ENCODE measurements at regions not wholly inside any gene's neighbourhood (a gene's known extent, or its start where the extent isn't known, plus 50 kb on each side); places are given as distances from the start of the nearest gene placed in this dataset.

DNA sequence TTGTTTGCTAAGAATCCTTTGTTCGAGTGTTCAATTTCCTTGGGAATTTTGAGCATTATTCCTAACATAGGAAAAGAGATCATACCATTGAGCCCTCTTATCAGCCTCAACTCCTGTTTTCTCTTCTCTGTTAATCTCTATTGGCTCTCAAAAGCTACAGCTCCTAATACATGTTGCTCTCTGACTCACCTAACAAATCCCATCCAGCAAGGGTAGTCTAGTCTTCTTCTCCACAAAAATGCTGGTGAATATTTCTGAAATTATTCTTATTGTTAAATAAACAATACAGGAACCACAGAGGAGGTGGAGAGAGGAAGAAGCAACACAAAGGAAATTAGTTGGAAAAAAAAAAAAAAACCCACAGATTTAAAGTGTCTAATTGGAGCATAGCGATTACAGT is 325.8 kb upstream of the NAALADL2 start:
- no peak overlapping the region for H3K27ac ChIP-seq
- H3K9me3 ChIP-seq = no peaks in the 10 kb centered on the region
- in situ Hi-C loops (cut with MboI; ENCODE audit: low sequenced_read_pairs in 4 of 4) (no loop called here), intact Hi-C loops (cut with DNase I; ENCODE audit: low total_unique reads) (no loop called here)
- TF ChIP-seq, protein P1, sequence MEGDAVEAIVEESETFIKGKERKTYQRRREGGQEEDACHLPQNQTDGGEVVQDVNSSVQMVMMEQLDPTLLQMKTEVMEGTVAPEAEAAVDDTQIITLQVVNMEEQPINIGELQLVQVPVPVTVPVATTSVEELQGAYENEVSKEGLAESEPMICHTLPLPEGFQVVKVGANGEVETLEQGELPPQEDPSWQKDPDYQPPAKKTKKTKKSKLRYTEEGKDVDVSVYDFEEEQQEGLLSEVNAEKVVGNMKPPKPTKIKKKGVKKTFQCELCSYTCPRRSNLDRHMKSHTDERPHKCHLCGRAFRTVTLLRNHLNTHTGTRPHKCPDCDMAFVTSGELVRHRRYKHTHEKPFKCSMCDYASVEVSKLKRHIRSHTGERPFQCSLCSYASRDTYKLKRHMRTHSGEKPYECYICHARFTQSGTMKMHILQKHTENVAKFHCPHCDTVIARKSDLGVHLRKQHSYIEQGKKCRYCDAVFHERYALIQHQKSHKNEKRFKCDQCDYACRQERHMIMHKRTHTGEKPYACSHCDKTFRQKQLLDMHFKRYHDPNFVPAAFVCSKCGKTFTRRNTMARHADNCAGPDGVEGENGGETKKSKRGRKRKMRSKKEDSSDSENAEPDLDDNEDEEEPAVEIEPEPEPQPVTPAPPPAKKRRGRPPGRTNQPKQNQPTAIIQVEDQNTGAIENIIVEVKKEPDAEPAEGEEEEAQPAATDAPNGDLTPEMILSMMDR (IDR thresholded peaks at IDR 0.05 in 4 of 5, conservative IDR thresholded peaks at IDR 0.05 in 1 of 5) = no peak
- TF ChIP-seq POLR2A (IDR thresholded peaks at IDR 0.05) = no peak
- DNase-seq = no peak
- H3K36me3 ChIP-seq = no peaks in the 10 kb centered on the region
- no peak overlapping the region for H3K4me3 ChIP-seq
- H3K4me1 ChIP-seq = no peaks in the 10 kb centered on the region
- ATAC-seq = no peak
- H3K27me3 ChIP-seq = no peaks in the 10 kb centered on the region

DNA sequence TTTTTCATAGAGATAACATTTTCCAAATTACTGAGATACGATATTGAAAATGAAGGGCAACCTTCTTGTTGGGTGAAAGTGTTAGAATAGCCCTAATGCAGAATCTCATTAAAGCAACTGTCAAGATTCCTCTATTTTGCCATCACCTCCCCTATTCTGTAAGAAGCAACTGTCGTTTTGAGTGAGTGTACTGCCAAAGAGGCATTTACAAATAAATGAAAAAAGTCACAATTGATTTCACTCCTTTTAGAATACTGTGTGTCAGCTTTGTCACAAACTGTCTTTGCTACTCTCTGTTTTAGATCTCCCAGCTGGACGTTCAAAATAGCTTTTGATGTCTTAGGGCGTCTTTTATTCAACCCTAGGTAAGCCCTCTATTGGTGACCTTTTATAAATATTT is 322.8 kb upstream of the NAALADL2 start:
- ATAC-seq = no peak

DNA sequence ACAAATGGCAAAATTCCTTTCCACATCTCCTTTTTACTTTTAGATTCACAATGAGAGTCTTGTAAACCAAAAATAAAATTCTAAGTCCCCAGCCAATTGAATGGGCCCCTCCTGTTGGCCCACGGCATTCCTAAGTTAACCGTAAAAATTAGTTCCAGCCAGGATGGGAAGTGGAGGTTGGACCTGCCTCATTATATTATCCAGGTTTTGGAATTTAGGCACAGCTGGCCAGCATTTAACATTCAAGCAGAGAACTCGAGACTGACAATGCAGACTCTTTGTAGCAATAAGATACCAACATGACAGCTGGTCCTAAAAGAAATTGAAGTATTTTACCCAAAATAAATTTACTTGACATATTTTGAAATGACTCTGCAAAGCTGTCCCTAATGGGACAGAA is 321.0 kb upstream of the NAALADL2 start:
- no peaks in the 10 kb centered on the region for H3K9me3 ChIP-seq
- TF ChIP-seq, protein P1 (IDR thresholded peaks at IDR 0.05 in 4 of 5, conservative IDR thresholded peaks at IDR 0.05 in 1 of 5) = no peak
- TF ChIP-seq POLR2A (IDR thresholded peaks at IDR 0.05) = no peak
- H3K4me1 ChIP-seq = no peaks in the 10 kb centered on the region
- H3K4me3 ChIP-seq = no peak overlapping the region
- DNase-seq (no peak), ATAC-seq (no peak)
- in situ Hi-C loops (cut with MboI; ENCODE audit: low sequenced_read_pairs in 4 of 4) (no loop called here), intact Hi-C loops (cut with DNase I; ENCODE audit: low total_unique reads) (no loop called here)
- no peaks in the 10 kb centered on the region for H3K27me3 ChIP-seq
- no peak overlapping the region for H3K27ac ChIP-seq
- no peaks in the 10 kb centered on the region for H3K36me3 ChIP-seq

More for the DNA sequence above, 322.8 kb upstream of the NAALADL2 start:
- intact Hi-C loops (cut with DNase I; ENCODE audit: low total_unique reads) (no loop called here), in situ Hi-C loops (cut with MboI; ENCODE audit: low sequenced_read_pairs in 4 of 4) (no loop called here)
- TF ChIP-seq, protein P1 (IDR thresholded peaks at IDR 0.05 in 4 of 5, conservative IDR thresholded peaks at IDR 0.05 in 1 of 5) = no peak
- no peak for TF ChIP-seq POLR2A (IDR thresholded peaks at IDR 0.05)
- no peaks in the 10 kb centered on the region for H3K4me1 ChIP-seq
- DNase-seq = no peak
- H3K36me3 ChIP-seq = no peaks in the 10 kb centered on the region
- H3K27me3 ChIP-seq = no peaks in the 10 kb centered on the region
- H3K27ac ChIP-seq = no peak overlapping the region
- no peaks in the 10 kb centered on the region for H3K9me3 ChIP-seq
- H3K4me3 ChIP-seq = no peak overlapping the region

DNA sequence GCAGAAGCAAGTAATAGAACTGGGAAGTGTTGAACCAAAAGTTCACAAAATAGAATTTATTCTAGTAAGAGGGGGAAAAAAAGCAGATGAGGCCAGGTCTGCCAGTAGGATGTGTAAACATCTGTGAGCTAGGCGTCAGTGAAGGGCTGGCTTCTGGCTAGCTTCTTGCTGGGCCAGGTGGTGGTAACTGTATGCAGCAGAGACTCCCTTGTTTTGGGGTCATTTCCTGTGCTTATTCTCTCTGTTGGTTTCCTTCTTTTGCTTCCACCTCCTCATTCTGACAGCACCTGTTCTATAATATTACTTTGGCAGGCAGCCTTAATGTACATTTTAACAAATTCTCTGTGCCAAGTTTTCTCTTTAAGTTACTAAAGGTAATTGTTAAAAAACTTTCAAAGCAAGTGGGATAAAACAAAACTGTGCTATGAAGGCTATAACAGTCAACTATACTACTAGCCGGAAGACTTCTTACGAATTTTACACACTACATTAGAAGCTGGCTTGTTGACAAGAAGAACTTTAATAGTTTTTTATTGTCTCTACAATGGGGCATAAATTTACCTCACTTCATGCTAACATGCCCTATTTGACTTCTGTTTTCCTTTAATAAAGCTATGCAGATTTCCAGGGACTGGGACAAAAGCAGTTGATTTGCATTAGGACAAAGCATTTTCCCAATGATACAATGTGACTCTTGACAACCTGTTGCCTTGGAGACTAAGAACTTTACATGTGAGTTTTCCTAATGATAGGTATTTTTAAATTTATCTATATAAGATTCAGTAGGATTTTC is 318.8 kb upstream of the NAALADL2 start:
- H3K9me3 ChIP-seq = no peaks in the 10 kb centered on the region

More for the DNA sequence above, 318.8 kb upstream of the NAALADL2 start:
- H3K36me3 ChIP-seq = no peaks in the 10 kb centered on the region
- TF ChIP-seq POLR2A (IDR thresholded peaks at IDR 0.05) = no peak
- TF ChIP-seq, protein P1 (IDR thresholded peaks at IDR 0.05 in 4 of 5, conservative IDR thresholded peaks at IDR 0.05 in 1 of 5) = no peak
- no peaks in the 10 kb centered on the region for H3K27me3 ChIP-seq
- DNase-seq (no peak), ATAC-seq (no peak)
- no peaks in the 10 kb centered on the region for H3K4me1 ChIP-seq
- no peak overlapping the region for H3K27ac ChIP-seq
- in situ Hi-C loops (cut with MboI; ENCODE audit: low sequenced_read_pairs in 4 of 4) (no loop called here), intact Hi-C loops (cut with DNase I; ENCODE audit: low total_unique reads) (no loop called here)
- H3K4me3 ChIP-seq = no peak overlapping the region

Measured in gastrocnemius medialis (tissue), 4 donors.